Osteoblast (primary cell): ENCODE measurements at regions not wholly inside any gene's neighbourhood (a gene's known extent, or its start where the extent isn't known, plus 50 kb on each side); places are given as distances from the start of the nearest gene placed in this dataset.

Experiments
- DNase-seq: peaks from one replicate; pipeline ENCODE4 v3.0.0; 2011; ENCODE audit warnings: low spot score, mixed read lengths; ENCODE audit not compliant: insufficient read length; ENCODE audit errors: missing footprints
- H2AFZ ChIP-seq: 2 replicates; pipeline ENCODE4 v1.6.0; 2011; ENCODE audit warnings: mild to moderate bottlenecking, low read length
- H3K27ac ChIP-seq: 2 replicates; pipeline ENCODE4 v1.5.1; 2011; ENCODE audit warnings: mild to moderate bottlenecking, low read depth, low read length, moderate library complexity
- H3K27me3 ChIP-seq: 2 replicates; pipeline ENCODE4 v1.6.0; 2012; ENCODE audit warnings: mild to moderate bottlenecking, control low read depth, inconsistent platforms, low read length, moderate library complexity; ENCODE audit not compliant: insufficient read depth
- H3K36me3 ChIP-seq: 2 replicates; pipeline ENCODE4 v1.5.1; 2011; ENCODE audit warnings: mild to moderate bottlenecking, low read length, control low read depth, moderate library complexity; ENCODE audit not compliant: insufficient read depth
- H3K4me1 ChIP-seq: 2 replicates; pipeline ENCODE4 v1.5.1; 2011; ENCODE audit warnings: mild to moderate bottlenecking, low read length, control low read depth, moderate library complexity; ENCODE audit not compliant: insufficient read depth
- H3K4me2 ChIP-seq: 2 replicates; pipeline ENCODE4 v1.6.0; 2011; ENCODE audit warnings: mild to moderate bottlenecking, low read length; ENCODE audit not compliant: insufficient read depth
- H3K4me3 ChIP-seq: fragments of 200-600 bp; sonication (generic); 3 replicates; pipeline ENCODE4 v1.5.1; 2012; ENCODE audit warnings: mild to moderate bottlenecking, low read length, inconsistent platforms; ENCODE audit not compliant: insufficient read depth
- H3K79me2 ChIP-seq: 2 replicates; pipeline ENCODE4 v1.6.0; 2012; ENCODE audit warnings: mild to moderate bottlenecking, low read length, control low read depth, inconsistent platforms; ENCODE audit not compliant: insufficient read depth
- H3K9me3 ChIP-seq: 2 replicates; pipeline ENCODE4 v1.5.1; 2011; ENCODE audit warnings: low read depth, low read length, control low read depth
- H4K20me1 ChIP-seq: 2 replicates; pipeline ENCODE4 v1.6.0; 2012; ENCODE audit warnings: mild to moderate bottlenecking, low read length, control low read depth; ENCODE audit not compliant: insufficient read depth
- TF ChIP-seq, protein P1 (sequence below): IDR thresholded peaks from 2 replicates; pipeline ENCODE4 v1.5.1; 2011; ENCODE audit warnings: mild to moderate bottlenecking, low read depth, low read length, moderate library complexity; ENCODE audit errors: extremely low read depth

DNA sequence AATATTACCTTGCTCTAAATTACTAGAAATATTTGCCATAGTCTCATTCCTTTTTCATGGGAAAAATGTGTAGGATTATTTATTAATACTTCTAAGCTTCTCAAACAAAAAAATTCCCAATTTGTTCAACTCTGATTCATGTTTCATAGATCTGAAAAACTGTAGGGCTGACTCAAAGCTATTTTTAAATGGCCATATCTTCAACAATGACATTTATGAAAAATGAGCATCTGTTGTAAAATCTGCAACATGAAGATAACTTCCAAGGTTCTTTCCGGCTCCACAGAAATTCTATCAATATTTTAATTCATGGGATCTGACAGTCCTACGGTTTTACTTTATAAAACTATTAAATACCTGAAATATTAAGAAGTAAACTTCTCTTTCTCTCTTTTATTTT lies 192.7 kb upstream of the KCNJ16 start:
- H3K9me3 ChIP-seq: no peaks in the 10 kb centered on the region
- no peaks in the 10 kb centered on the region for H3K27me3 ChIP-seq
- H4K20me1 ChIP-seq: no peaks in the 10 kb centered on the region
- H3K4me2 ChIP-seq: no peak overlapping the region
- TF ChIP-seq, protein P1, sequence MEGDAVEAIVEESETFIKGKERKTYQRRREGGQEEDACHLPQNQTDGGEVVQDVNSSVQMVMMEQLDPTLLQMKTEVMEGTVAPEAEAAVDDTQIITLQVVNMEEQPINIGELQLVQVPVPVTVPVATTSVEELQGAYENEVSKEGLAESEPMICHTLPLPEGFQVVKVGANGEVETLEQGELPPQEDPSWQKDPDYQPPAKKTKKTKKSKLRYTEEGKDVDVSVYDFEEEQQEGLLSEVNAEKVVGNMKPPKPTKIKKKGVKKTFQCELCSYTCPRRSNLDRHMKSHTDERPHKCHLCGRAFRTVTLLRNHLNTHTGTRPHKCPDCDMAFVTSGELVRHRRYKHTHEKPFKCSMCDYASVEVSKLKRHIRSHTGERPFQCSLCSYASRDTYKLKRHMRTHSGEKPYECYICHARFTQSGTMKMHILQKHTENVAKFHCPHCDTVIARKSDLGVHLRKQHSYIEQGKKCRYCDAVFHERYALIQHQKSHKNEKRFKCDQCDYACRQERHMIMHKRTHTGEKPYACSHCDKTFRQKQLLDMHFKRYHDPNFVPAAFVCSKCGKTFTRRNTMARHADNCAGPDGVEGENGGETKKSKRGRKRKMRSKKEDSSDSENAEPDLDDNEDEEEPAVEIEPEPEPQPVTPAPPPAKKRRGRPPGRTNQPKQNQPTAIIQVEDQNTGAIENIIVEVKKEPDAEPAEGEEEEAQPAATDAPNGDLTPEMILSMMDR: no peak
- H3K79me2 ChIP-seq: no peaks in the 10 kb centered on the region
- no peak overlapping the region for H3K27ac ChIP-seq
- peaks cover 7% of the 10 kb centered on the region for H3K4me1 ChIP-seq
- H2AFZ ChIP-seq: no peak overlapping the region
- no peak overlapping the region for H3K4me3 ChIP-seq
- no peak for DNase-seq
- H3K36me3 ChIP-seq: no peaks in the 10 kb centered on the region

DNA sequence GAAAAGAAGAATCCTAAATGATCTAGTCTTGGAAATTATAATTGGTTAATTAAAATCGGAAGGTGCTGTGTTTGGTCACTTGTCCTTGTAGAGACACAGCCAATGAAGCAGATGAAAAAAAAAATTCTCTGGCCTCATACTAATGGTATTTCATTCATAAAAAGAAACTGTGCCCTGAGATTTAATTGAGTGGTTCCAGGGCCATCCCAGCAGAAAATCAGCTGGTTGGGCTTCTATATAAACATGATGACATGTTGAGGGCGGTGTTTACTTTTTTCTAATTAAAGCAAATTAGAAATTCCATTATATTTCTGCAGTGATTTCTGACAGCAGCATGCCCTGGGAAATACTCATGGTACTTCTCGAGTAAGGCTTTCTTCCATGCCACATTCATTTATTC lies 191.9 kb upstream of the KCNJ16 start:
- DNase-seq: no peak

DNA sequence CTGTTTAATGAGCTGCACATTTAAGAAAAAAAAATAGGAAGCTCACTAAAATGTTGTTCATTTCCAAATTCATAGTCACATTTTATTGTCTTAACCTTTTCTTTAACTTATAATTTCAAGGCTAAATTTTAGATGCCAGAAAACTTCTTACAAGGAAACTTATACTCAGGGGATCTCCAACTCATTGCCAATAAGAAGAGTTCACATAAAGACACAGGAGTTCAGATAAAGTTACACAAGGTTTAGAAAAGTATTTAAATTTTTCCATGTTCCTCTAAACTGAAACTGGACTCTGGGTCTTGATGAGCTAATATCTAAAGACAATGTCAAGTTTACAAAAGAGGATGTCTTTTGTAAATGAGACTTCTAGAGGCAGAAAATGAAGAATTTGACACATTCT lies 190.7 kb upstream of the KCNJ16 start:
- TF ChIP-seq, protein P1: no peak
- H2AFZ ChIP-seq: no peak overlapping the region
- no peak overlapping the region for H3K4me3 ChIP-seq
- H3K79me2 ChIP-seq: no peaks in the 10 kb centered on the region
- no peak for DNase-seq
- H3K27ac ChIP-seq: no peak overlapping the region
- no peaks in the 10 kb centered on the region for H3K9me3 ChIP-seq
- H3K4me2 ChIP-seq: no peak overlapping the region
- H4K20me1 ChIP-seq: no peaks in the 10 kb centered on the region
- no peaks in the 10 kb centered on the region for H3K36me3 ChIP-seq
- H3K27me3 ChIP-seq: no peaks in the 10 kb centered on the region
- peaks cover 3% of the 10 kb centered on the region for H3K4me1 ChIP-seq

More for the DNA sequence above, 191.9 kb upstream of the KCNJ16 start:
- Histone ChIP-seq H3K27ac (no peak overlapping the region), H3K9me3 (no peaks in the 10 kb centered on the region), H3K79me2 (no peaks in the 10 kb centered on the region), H3K27me3 (no peaks in the 10 kb centered on the region), H3K4me2 (no peak overlapping the region), H3K36me3 (no peaks in the 10 kb centered on the region), H3K4me1 (peaks cover 7% of the 10 kb centered on the region), H2AFZ (no peak overlapping the region), H4K20me1 (no peaks in the 10 kb centered on the region), H3K4me3 (no peak overlapping the region)
- TF ChIP-seq, protein P1: no peak

DNA sequence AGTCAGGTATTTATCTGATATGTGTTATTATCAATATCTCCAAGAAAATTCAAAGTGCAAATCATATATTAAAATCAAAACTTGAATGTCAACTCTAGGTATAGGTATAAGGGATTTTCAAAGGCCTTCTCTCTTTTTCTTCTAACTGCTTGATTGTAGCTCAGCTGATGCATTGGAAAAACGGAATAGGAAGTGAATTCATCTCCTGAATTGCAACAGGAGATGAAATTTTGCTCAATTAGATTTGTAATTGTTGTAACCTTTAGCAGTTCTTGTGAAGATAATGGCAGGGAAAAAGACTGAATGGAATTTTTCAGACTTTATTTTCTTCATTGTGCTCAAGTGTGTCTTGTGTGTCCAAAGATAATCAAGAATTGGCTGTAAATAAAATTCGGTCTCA lies 190.2 kb upstream of the KCNJ16 start:
- no peaks in the 10 kb centered on the region for H3K9me3 ChIP-seq
- no peak overlapping the region for H3K4me2 ChIP-seq
- TF ChIP-seq, protein P1: no peak
- H2AFZ ChIP-seq: no peak overlapping the region
- H3K4me3 ChIP-seq: no peak overlapping the region
- H4K20me1 ChIP-seq: no peaks in the 10 kb centered on the region
- no peak overlapping the region for H3K27ac ChIP-seq
- no peak for DNase-seq
- H3K27me3 ChIP-seq: no peaks in the 10 kb centered on the region
- peaks cover 3% of the 10 kb centered on the region for H3K4me1 ChIP-seq
- H3K79me2 ChIP-seq: no peaks in the 10 kb centered on the region
- no peaks in the 10 kb centered on the region for H3K36me3 ChIP-seq
